ENCODE measurements at regions not wholly inside any gene's neighbourhood (a gene's known extent, or its start where the extent isn't known, plus 50 kb on each side); places are given as distances from the start of the nearest gene placed in this dataset.

GRCh38 chr9:80351612-80352011 lies 779.8 kb downstream of the TLE4 start:
- H3K27me3 ChIP-seq (replicated peaks in 1 of 4; ENCODE audit: control insufficient read depth in 3 of 4, extremely low read depth in 1 of 4, insufficient read depth in 3 of 4, low read length in 3 of 4), result no peaks in the 10 kb centered on the region
- no peak overlapping the region for H3K4me3 ChIP-seq (ENCODE audit: extremely low read depth in 1 of 4, insufficient read depth in 2 of 4, low read depth in 3 of 4, low read length in 4 of 4)
- no peak overlapping the region for H3K56ac ChIP-seq (replicated peaks; ENCODE audit: insufficient read length, low read depth, low read length)
- no peaks in the 10 kb centered on the region for H3K79me2 ChIP-seq (ENCODE audit: control insufficient read depth in 1 of 2, insufficient read depth in 2 of 2, low read length in 2 of 2)
- H2BK12ac ChIP-seq (ENCODE audit: low read depth, low read length), result no peak overlapping the region
- no peak overlapping the region for H2BK20ac ChIP-seq (ENCODE audit: low read length)
- no peak overlapping the region for H2AK5ac ChIP-seq (ENCODE audit: low read depth, low read length)
- no peak overlapping the region for H4K5ac ChIP-seq (ENCODE audit: insufficient read length, low read depth, low read length)
- no peak overlapping the region for H4K91ac ChIP-seq (replicated peaks; ENCODE audit: insufficient read length, low read length)
- no peaks in the 10 kb centered on the region for H3K4me1 ChIP-seq (replicated peaks in 1 of 4; ENCODE audit: control insufficient read depth in 3 of 4, insufficient read depth in 4 of 4, low read length in 3 of 4)
- H4K20me1 ChIP-seq (replicated peaks in 1 of 2; ENCODE audit: control insufficient read depth in 1 of 2, insufficient read depth in 2 of 2, low read length in 2 of 2), result no peaks in the 10 kb centered on the region
- no peak overlapping the region for H2BK120ac ChIP-seq (replicated peaks; ENCODE audit: low read depth, low read length)
- no peak overlapping the region for H3K27ac ChIP-seq (ENCODE audit: low read depth, low read length)
- H3K9ac ChIP-seq (replicated peaks in 1 of 4; ENCODE audit: extremely low read depth in 1 of 4, low read depth in 3 of 4, low read length in 3 of 4), result no peak overlapping the region
- H3K18ac ChIP-seq (ENCODE audit: extremely low read depth, low read length), result no peak overlapping the region
- H3K23ac ChIP-seq (ENCODE audit: insufficient read length), result no peak overlapping the region
- no peaks in the 10 kb centered on the region for H3K9me3 ChIP-seq (ENCODE audit: insufficient read depth in 2 of 2, low read depth in 1 of 2, low read length in 1 of 2)
- POLR2A ChIA-PET (ENCODE audit: partially characterized antibody), result no interaction called here
- DNase-seq (ENCODE audit: low read depth in 1 of 2, low spot score in 2 of 2) (no peak), FAIRE-seq (no peak)
- no peaks in the 10 kb centered on the region for H3K79me1 ChIP-seq (ENCODE audit: low read depth, low read length)
- no peak overlapping the region for H2BK5ac ChIP-seq (ENCODE audit: low read depth, low read length)
- no peaks in the 10 kb centered on the region for H3K36me3 ChIP-seq (ENCODE audit: control insufficient read depth in 2 of 4, insufficient read depth in 4 of 4, low read length in 3 of 4)
- no peak overlapping the region for H4K8ac ChIP-seq (ENCODE audit: extremely low read depth, insufficient read depth, low read length)
- no peak overlapping the region for H2BK15ac ChIP-seq (ENCODE audit: low read length)
- no peak overlapping the region for H3K4me2 ChIP-seq (ENCODE audit: insufficient read depth in 1 of 2, low read depth in 2 of 2, low read length in 2 of 2)
- TF ChIP-seq CEBPB (IDR thresholded peaks at IDR 0.05; ENCODE audit: low read depth, low read length), result no peak
- TF ChIP-seq RBBP5 (IDR thresholded peaks at IDR 0.05; ENCODE audit: borderline replicate concordance, low read depth, low read length), result no peak
- TF ChIP-seq HDAC2 (IDR thresholded peaks at IDR 0.05; ENCODE audit: borderline replicate concordance in 1 of 2, low read depth in 2 of 2, low read length in 2 of 2), result no peak
- TF ChIP-seq SP2 (IDR thresholded peaks at IDR 0.05; ENCODE audit: low read length), result no peak
- TF ChIP-seq GABPA (IDR thresholded peaks at IDR 0.05; ENCODE audit: borderline replicate concordance, insufficient read depth, low read length), result no peak
- TF ChIP-seq SAP30 (IDR thresholded peaks at IDR 0.05; ENCODE audit: insufficient read depth, insufficient replicate concordance, low read length), result no peak
- no peak for TF ChIP-seq CBX8 (IDR thresholded peaks at IDR 0.05; ENCODE audit: borderline replicate concordance, low read depth, low read length)
- no peak for TF ChIP-seq POLR2A (IDR thresholded peaks at IDR 0.05; ENCODE audit: control extremely low read depth in 1 of 2, low read depth in 2 of 2, low read length in 2 of 2)
- no peak for TF ChIP-seq NRF1 (IDR thresholded peaks at IDR 0.05; ENCODE audit: low read depth, low read length)
- no peak for TF ChIP-seq GTF2F1 (IDR thresholded peaks at IDR 0.05; ENCODE audit: borderline replicate concordance, low read depth, low read length)
- TF ChIP-seq SIX5 (IDR thresholded peaks at IDR 0.05; ENCODE audit: low read depth, low read length), result no peak
- no peak for TF ChIP-seq EZH2 (IDR thresholded peaks at IDR 0.05; ENCODE audit: low read depth, low read length, severe bottlenecking)
- TF ChIP-seq POLR2AphosphoS5 (IDR thresholded peaks at IDR 0.05; ENCODE audit: low read depth, low read length), result no peak
- TF ChIP-seq BACH1 (IDR thresholded peaks at IDR 0.05; ENCODE audit: low read length), result no peak
- TF ChIP-seq KDM4A (IDR thresholded peaks at IDR 0.05; ENCODE audit: low read depth, low read length, severe bottlenecking), result no peak
- no peak for TF ChIP-seq ASH2L (IDR thresholded peaks at IDR 0.05; ENCODE audit: low read length)
- TF ChIP-seq POU5F1 (IDR thresholded peaks at IDR 0.05; ENCODE audit: low read depth, low read length), result no peak
- WGBS, 2 experiments (ENCODE audit: extremely low coverage in 1 of 2, insufficient coverage in 1 of 2, insufficient read length in 1 of 2, insufficient replicate concordance in 2 of 2, low coverage in 1 of 2, low lambda C conversion rate in 2 of 2, missing lambda C conversion rate in 1 of 2), result 95% methylated on average over 1 of the region's 1 CpG; no CpG with 5 or more reads in 1 of the 2 experiments
- H3K23me2 ChIP-seq (ENCODE audit: low read depth, low read length), result peaks cover 2% of the 10 kb centered on the region; the same call in 1 of the 2 replicates
- no peak overlapping the region for H3K4ac ChIP-seq (replicated peaks; ENCODE audit: insufficient read length, low read depth, low read length)
- no peak overlapping the region for H3K14ac ChIP-seq (ENCODE audit: insufficient read length)
- CTCF ChIA-PET (ENCODE audit: partially characterized antibody), result no interaction called here
- no peak overlapping the region for H2AFZ ChIP-seq (ENCODE audit: low read length)
